ENCODE measurements at regions not wholly inside any gene's neighbourhood (a gene's known extent, or its start where the extent isn't known, plus 50 kb on each side); places are given as distances from the start of the nearest gene placed in this dataset.

- ATAC-seq, result no peak
Observed at GRCh38 chr13:60772726-60773125, 375.7 kb downstream of the TDRD3 start.

GRCh38 chr13:60765700-60766411 is 368.8 kb downstream of the TDRD3 start:
- DNase-seq (no peak), ATAC-seq (no peak)

More at GRCh38 chr13:60772726-60773125, 375.7 kb downstream of the TDRD3 start:
- no peak for DNase-seq

- DNase-seq (no peak), ATAC-seq (no peak)
Observed at GRCh38 chr13:60759499-60759898, 362.5 kb downstream of the TDRD3 start.

- no peak for DNase-seq
- no peak for ATAC-seq
Observed at GRCh38 chr13:60758637-60759036, 361.6 kb downstream of the TDRD3 start.

GRCh38 chr13:60757501-60758215 is 360.6 kb downstream of the TDRD3 start:
- ATAC-seq, result no peak
- no peak for DNase-seq

- ATAC-seq, result no peak
- no peak for DNase-seq
Observed at GRCh38 chr13:60756306-60756705, 359.3 kb downstream of the TDRD3 start.

GRCh38 chr13:60755380-60756163 is 358.6 kb downstream of the TDRD3 start:
- DNase-seq (no peak), ATAC-seq (no peak)

GRCh38 chr13:60754211-60755090 is 357.4 kb downstream of the TDRD3 start:
- DNase-seq (no peak), ATAC-seq (no peak)

- ATAC-seq, result no peak
- DNase-seq, result no peak
Observed at GRCh38 chr13:60753641-60754040, 356.6 kb downstream of the TDRD3 start.

- ATAC-seq, result no peak
Observed at GRCh38 chr13:60745343-60745742, 348.3 kb downstream of the TDRD3 start.

GRCh38 chr13:60733933-60734332 is 336.9 kb downstream of the TDRD3 start:
- DNase-seq, result no peak
- no peak for ATAC-seq

More at GRCh38 chr13:60745343-60745742, 348.3 kb downstream of the TDRD3 start:
- DNase-seq, result no peak

GRCh38 chr13:60727140-60727539 is 330.1 kb downstream of the TDRD3 start:
- no peak for DNase-seq
- ATAC-seq, result no peak

- ATAC-seq (no peak), DNase-seq (no peak)
Observed at GRCh38 chr13:60721063-60721462, 324.0 kb downstream of the TDRD3 start.

- no peak for ATAC-seq
- no peak for DNase-seq
Observed at GRCh38 chr13:60720590-60720989, 323.6 kb downstream of the TDRD3 start.

- ATAC-seq, result no peak
Observed at GRCh38 chr13:60716313-60716712, 319.3 kb downstream of the TDRD3 start.

GRCh38 chr13:60707878-60708277 is 310.9 kb downstream of the TDRD3 start:
- no peak for DNase-seq
- no peak for ATAC-seq

More at GRCh38 chr13:60716313-60716712, 319.3 kb downstream of the TDRD3 start:
- DNase-seq, result no peak

- DNase-seq (no peak), ATAC-seq (no peak)
Observed at GRCh38 chr13:60701895-60702294, 304.9 kb downstream of the TDRD3 start.

- DNase-seq, result no peak
- no peak for ATAC-seq
Observed at GRCh38 chr13:60700994-60701393, 304.0 kb downstream of the TDRD3 start.

GRCh38 chr13:60699636-60700035 is 302.6 kb downstream of the TDRD3 start:
- no peak for DNase-seq
- ATAC-seq, result no peak

GRCh38 chr13:60696602-60697001 is 299.6 kb downstream of the TDRD3 start:
- no peak for DNase-seq
- no peak for ATAC-seq

GRCh38 chr13:60691268-60691667 is 294.2 kb downstream of the TDRD3 start:
- ATAC-seq, result no peak
- no peak for DNase-seq

GRCh38 chr13:60690604-60691003 is 293.6 kb downstream of the TDRD3 start:
- ATAC-seq (no peak), DNase-seq (no peak)
